Kasumi-1 (cell line): ENCODE measurements at regions not wholly inside any gene's neighbourhood (a gene's known extent, or its start where the extent isn't known, plus 50 kb on each side); places are given as distances from the start of the nearest gene placed in this dataset.

Experiments used
- DNase-seq, 2 experiments: peaks; one replicate each; lab custom pipeline; 2025; lab: John Stamatoyannopoulos, UW

DNA sequence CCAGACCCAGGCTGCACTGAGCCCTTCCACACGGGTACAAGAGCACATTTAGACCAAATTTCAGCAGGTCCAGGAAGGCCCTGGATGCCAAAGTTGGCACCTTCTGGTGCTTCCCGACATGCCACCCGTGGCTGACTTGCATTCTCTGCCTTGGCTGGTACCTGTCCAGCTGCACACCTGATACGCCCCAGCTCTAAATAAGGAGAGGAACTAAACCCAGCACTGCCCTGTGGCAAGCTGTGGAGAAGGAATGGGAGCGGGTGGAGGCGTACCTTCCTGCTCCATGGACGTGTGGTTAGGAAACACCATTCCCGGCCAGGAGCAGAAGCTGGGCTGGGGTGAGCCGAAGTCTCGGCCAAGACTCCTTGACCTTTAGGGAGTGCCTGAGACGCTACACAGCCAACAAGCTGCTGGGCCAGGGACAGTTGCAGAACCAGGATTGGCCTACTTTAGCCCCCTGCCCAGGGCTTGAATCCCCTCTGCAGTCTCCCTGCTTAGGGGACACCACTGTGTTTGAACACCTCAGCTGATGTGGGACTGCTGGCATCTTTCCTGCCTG is 86.5 kb upstream of the TAF1B start:
- no peak for DNase-seq

DNA sequence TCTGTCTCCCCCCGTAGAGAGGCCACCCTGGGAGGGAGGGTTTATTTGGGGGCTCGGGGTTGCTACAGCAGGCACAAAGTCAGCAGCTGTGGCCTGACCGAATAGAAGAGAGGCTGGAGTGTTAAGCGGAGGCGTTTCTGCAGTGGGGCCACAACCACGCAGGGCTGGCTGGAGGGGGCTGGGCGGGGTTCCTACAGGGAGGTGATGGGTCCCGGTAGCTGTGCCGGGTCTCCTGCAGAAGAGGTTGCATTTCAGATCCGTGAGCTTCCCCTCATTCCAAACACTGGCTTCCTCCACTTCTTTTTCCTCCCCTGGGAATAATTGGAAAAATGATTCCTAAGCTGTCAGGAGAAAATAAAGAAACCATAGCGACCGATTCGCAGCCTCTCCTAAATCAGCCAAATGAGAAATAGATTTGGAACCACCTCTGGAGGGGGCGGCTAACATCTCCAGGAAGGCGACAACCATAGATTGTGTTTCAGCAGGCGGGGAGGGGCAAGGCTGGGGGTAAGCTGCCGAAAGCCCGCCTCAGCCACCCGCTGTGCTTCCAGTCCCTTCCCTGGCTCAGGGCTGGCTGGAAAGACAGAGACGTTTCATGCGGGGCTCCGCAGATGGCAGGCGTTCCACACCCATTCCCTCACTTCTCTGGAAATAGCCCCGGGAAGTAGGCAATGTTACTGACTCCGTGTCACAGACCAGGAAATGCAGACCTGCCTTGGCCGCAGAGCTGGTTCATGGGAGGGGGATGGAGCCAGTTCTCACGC is 85.6 kb upstream of the TAF1B start:
- no peak for DNase-seq

DNA sequence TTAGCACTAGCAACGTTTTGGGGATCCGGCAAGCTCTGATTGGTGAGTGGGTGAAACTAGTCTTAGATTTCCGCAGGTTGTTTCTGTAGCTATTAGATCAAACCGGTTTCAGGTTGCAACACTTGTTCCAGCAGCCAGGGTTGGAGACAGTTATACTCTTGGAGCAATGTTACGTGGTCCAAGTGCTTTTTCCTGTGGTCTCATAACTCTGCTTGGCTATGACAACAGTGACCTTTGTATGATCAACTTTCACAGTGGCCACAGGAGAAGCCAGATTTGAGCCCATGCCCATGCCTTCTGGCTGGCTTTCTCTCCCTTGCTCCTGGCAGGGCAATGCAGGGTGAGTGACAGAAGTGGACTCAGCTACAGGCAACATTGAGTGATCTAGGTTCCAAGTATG is 84.5 kb upstream of the TAF1B start:
- DNase-seq: no peak

DNA sequence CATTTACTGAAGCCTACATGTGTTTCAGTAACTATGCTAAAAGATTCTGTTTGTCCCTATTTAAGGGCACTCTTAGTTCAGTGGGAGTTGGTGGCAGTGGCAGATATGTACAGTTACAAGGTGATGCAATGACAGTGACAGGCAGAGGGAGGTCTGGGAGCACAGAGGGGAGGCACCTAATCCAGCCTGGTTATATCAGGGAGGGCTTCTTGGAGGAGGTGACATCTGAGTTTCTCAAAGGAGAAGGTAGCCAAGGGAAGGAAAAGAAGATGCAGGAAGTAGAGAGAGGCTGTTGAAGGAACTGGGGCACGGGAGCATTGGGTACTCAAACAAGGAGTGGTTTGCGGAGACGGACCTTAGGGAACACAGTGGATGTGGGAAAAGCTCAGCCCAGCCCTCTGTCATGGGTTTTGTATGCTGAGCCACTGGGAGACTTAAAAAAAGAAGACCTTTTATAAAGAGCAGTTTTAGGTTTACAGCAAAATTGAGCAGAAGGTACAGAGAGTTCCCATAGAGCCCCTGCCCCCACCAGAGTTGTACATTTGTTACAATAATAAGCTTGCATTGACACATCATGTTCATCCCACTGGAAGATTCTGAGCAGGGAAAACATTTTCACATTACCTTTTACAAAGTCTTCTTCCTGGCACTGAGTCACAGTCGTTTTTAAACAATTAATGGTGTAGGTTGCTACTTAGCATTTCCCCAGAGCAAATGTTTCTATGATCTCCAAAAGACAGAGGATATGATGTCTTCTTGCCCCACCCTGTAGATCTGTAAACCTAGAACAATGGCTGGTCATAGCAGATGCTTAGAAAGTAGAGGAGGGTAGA is 83.0 kb upstream of the TAF1B start:
- DNase-seq: no peak

DNA sequence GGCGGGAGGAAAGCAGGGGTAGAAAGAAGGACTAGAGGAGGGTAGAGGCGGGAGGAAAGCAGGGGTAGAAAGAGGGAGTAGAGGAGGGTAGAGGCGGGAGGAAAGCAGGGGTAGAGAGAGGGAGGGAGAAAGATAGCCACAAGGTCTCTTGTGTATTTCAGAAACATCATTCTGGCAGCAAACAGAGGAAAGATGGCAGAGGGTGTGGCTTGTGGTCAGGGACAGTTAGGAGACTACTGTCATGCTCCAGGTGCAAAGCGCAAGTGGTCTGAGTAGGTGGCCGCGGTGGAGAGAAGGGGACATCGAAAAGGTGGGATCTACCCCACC is 82.4 kb upstream of the TAF1B start:
- no peak for DNase-seq

DNA sequence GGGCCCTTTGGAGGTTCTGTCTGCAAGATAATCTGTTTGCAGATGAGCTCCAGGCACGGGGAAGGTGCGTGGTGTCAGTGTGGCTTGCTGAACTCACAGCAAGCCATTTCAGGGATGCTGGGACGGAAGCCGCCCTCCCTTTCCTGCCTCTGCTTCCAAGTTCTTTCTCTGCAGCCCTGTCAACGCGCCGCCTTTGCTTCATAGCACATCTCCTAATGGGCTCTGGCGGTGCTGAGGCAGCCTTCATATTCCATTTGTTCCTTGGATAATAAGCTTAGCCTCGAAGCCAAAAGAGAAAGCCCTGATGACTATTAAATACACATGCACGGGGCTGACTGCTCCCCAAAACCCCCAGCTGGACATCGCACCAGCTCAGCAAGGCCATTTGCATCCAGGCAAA is 81.7 kb upstream of the TAF1B start:
- DNase-seq: no peak

DNA sequence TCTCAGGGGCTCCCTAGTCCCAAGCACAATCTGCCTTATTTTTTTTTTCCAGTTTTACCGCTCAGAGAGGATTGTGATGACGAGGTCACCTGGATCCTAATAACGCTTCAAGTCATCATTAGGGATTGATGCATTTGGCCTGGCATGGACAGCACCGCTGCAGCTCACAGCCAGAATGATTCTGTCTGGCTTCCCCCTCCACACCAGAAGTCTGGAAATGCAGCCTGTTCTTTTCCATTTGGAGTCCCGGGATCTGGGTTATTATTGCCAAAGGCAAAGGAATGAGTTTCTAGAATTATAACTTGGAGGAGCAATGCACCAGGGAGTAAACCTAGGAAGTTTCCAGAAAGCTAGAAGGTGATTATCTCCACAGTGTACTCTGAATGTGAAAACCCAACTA is 81.1 kb upstream of the TAF1B start:
- no peak for DNase-seq

DNA sequence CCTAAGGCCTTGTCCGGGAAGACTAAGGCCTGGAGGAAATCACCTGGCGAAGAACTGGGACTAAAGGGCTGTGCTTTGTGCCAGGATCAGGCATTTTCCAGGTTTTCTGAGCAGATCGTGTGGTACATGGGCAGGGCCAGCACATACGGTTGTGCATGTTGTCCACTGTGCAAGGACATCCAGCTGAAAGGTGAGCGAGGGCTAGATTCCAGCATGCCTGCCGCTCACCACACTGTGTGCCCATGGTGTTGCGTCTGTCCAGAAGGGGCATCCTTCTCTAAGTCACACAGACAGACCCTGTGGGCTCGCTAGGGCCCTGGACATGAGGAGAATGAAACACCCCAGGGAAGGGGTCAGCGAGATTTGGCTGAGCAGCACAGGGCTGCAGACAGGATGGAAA is 80.3 kb upstream of the TAF1B start:
- DNase-seq: no peak

DNA sequence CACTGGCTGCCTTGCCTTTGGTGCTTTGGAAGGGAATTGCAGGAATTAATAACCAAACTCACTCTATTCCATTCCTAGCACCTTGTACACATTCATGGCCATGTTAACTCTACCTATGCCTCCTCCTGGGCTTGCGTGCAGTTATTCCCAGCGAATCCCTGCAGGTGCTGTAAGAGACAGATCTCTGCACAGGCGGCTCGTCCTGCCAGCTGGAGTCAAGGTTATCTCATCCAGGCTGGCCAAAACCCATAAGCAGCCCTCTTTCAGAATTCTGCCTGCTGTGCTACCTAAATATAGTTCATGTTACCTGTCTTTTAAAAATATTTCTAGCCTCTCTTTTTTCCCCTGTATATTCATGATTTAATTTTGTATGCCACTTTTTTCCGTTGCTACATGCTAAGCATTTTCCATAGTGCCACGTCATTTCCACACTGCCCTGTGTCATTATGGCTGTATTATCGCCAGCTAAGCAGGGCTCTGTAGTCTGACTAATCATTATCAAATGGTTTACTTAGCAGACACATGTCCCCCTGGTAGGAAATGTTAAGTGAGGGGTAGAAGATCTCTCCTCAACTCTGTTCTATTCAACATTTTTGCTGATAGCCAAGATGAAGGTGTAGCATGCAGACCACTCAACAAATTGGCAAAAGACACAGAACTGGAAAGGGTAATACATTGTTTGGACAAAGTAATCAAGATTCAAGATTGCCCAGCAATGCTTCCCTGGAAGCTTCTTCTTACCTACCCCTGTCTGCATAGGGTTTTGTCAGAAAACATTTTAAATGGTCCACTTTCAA is 79.7 kb upstream of the TAF1B start:
- no peak for DNase-seq

DNA sequence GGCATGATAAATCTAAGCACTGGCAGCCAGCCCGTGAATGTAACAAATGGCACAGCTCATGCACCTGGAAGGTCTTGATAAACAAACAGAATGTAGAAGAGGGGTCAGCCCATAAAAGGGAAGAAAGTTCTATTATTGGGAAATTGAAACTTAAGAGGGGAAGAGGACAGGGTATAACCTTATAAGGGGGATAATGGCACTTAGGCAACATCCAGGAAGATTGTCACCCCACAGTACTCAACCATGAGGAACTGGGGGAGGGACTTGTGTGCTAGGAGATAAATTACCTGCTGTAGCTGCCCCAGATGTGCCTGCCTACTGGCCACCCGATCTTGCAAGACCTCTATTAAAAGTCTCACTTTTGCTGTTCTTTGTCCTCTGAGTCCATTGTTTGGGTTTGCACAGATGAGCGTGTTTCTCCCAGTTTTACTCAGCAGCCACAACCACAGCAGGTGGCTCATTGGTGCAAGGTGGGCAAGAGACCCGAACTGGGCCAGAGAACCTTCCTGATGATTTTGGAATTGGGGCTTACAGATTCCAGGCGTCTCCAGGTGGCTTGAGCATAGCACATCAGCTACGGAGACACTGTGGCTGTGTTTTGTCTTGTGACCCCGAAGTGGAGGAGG is 79.0 kb upstream of the TAF1B start:
- DNase-seq: no peak

DNA sequence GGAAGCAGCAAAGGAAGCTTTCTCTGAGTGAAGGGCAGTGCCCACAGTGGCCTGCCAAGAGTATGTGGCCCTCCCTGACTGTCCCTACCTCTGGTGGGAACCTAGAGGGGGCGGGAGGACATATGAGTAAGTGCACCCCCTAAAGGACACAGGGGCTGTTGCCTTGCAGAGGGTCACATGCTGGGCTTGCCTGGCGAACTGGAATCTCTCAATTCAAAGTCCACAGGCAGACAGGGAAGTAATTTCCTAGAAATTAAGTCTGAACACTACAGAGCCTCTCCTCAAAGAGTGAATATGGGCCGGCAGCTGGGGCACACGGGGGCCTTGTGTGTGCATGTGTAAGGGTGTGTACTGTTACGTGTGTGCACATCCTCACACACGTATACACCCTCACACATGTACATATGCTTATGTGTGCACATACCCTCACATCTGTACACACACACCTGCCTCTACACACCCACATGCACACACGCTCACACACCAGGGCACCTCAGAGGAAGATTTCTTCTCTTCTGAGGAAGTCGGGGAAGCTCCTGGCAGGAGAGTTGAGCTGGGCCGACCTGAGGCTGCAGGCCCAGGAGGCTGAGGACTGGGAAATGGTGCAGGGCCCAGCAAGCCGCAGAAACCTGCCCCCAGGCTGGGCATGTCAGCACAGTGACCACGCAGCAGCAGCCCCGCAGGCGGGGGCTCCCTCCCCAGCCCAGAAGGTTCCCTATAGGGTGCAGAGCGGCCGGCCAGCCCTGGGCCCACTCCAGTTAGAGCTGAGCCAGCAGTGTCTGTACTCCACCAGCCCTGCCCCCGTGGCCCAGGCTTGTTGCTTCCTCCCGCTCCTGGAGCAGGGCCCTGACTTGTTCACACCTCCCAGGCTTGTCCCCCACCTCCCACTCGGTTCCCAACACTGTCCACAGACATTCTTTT is 77.4 kb upstream of the TAF1B start:
- no peak for DNase-seq

DNA sequence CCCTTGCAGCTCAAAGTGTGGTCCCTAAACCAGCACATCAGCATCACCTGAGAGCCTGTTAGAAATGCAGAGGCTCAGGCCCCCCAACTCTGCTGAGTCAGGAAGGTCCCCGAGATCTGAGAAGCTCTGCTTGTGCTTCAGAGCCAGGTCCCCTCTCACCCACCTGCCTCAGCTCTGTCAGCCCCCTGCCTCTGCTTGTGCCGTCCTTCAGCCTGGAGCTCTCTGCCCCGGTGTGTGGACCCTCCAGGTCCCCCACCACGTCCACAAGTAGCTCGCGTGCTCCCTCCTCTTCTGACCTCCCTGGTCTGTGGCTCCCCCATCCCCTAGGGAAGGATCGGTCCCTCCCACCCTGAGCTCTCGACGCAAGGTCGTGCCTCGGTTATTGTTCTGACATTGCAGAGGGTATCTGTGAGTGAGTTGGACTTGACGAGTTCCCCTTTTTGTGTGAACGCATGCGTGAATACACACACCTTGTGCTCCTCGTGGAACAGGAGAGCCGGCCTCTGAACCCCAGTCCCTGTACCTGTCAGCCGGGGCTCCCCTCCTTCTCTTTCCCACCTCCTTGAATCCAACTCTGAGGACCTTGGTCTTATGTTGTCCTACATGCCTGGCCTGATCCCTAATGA is 75.5 kb upstream of the TAF1B start:
- no peak for DNase-seq

DNA sequence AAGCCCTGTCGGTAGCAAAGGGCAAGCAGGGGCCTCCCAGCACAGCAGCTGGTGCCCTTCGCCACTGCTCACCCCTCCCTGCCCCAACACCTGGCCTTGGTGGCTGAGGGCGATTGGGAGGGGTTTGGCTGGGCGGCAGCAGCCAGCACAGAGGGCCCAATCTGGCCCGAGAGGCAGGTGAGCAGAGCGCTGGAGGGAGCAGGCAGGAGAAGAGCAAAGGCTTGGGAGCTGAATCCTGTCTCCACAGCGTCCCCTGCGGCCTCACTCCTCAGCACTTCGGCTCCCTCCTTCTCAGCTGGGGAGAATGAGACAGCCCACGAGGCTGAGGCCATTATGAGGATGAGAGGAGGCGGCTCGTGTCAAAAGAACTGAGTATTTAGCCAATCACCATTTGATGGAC is 74.9 kb upstream of the TAF1B start:
- no peak for DNase-seq

DNA sequence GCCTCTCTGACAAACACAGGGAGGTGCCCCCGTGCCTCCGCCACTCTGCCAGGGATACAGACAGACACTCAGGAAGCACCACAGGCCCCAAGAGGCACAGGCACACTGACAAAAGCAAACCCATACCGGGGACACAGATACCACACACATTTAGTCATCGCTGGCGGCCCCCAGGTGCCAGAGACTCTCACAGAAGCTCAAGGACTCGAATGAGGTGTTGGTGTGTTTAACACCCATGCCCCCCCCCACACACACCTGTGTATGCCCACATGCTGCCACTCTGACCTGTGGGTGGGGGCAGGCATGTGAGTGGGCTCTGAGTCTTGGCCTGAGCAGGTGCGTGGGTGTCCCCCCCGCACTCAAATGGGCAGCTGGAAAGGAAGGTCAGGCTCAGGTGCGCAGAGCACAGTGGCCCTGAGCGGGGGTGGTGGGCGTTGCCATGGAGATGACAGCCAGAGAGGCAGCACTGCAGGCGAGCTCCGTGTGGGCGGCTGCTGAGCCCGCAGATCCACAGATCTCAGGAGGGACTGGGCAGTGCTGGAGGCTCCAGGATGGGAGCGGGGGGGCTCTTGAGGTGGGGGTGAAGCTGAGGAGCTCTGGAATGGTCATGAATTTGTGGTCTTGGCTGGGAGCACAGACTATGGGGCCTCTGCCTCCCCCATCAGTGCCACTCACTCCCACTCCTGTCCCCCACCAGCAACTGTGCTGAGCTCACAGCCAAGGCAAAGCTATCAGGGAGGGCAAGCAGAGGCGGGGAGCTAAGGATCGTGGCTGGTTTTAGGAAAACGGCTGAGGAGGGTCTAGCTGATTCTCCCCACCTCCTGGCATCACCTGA is 73.9 kb upstream of the TAF1B start:
- no peak for DNase-seq

DNA sequence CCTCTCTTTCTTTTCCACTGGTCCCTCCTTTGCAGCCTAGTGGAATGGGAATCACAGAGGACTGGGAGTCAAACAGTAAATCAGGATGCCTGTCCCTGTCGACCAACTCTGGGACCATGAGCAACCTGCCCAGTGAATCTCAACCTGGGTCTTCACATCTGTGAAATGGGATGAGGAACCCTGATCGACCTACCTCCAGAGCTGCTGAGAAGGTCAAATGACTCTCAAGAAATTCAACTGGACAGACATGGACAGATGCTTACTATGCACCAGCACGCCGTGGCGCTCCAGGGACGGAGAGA is 73.3 kb upstream of the TAF1B start:
- DNase-seq: no peak

DNA sequence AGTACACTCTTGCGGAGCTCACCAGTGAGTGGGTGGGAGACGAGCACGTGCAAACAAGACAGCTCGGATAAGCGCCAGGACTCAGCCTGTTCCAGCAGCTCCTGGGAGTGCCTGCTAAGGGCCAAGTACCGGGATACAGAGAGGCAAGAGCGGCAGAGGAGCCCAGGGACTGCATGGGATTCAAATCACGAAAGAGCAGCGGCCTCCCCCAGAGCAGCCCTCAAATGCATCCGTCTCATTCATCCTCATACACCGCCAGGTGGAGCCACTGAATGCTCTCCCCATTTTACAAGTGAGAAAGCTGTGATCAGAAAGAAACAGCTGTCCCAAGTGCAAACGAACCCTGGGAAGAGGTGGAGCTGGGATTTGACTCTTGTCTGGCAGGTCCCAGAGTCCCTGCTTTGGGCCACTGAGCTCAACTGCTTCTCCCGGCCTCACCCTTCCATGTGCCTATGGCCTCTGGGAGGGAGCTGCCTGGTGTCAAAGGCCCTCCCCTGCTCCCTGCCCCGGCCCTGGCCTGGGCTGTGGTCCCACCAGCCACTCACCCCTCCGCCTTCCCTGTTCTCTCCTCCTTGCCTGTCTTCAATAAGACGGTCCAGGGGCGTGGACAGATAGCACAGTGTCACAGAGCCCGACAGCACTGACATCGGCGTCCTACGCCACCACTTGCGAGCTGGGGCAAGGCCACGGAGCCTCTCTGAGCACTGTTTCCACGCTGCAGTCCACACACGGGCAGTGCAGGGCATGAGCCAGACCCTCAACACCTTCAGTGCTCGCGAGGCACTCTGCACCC is 72.8 kb upstream of the TAF1B start:
- peak; percentile 72 to 81 for DNase-seq

DNA sequence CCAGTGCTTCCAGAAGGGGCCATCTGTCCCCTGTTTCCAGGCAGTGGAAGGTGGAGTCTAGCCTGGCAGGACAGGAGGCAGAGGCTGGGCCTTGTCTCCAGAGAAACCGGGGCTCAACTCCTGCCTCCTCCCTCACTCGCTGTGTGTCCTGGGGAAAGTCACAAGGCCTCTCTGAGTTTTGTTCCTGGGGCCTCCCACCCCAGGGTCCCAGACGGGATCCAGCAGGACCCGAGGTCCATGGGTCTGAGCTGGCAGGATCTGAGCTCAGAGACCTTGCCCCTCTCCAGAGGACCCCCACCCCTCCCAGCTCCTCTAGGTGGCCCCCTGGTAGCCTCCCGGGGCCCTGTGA is 72.2 kb upstream of the TAF1B start:
- no peak for DNase-seq

DNA sequence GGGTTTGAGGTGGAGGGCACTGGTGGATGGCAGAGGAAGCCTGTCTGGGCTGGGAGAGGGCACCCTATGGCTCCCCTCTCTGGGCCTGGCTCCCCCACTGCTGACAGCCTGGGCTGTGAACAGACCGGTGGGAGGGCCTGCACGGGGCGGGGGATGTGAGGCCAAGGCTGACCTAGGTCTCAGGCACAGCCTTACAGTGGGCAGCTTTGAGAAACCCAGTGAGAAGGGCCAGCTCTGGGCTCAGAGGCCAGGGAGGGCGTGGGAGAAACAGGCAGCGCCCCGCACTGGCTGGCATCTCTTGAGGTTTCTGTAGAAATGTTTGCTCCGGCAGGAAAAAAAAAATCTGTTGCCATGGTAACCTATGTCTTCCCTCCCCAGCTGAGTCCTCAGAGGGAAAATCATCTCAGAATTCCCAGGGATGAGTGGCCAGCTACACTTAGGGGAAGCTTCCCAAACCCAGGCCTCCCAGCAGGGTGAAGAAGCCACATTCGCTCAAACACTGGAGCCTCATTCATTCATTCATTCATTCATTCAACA is 71.7 kb upstream of the TAF1B start:
- no peak for DNase-seq
